Ovary (tissue), 3 donors: ENCODE measurements at regions not wholly inside any gene's neighbourhood (a gene's known extent, or its start where the extent isn't known, plus 50 kb on each side); places are given as distances from the start of the nearest gene placed in this dataset.

Experiments used
- CTCF ChIP-seq, 3 donors: fragments of 450-650 bp in 2 of 3; fragments of 200-600 bp in 1 of 3; IDR thresholded peaks; one replicate each; pipeline versions ENCODE4 v1.5.1 to v1.8.0; 2016 to 2022; ENCODE audit warnings: antibody characterized with exemption in 3 of 3, mild to moderate bottlenecking in 1 of 3
- POLR2A ChIP-seq: fragments of 450-650 bp; IDR thresholded peaks from one replicate; pipeline ENCODE4 v1.6.1; 2017; ENCODE audit warnings: antibody characterized with exemption, mild to moderate bottlenecking, moderate library complexity
- donor health status: DM: no; HTN: no; CAD: no.

- TF ChIP-seq POLR2A (no peak), CTCF (IDR thresholded peaks at IDR 0.05) (no peak)
Observed at GRCh38 chr13:26887594-26887993, 127.0 kb upstream of the GPR12 start.
